Trophoblast cell (in vitro differentiated cells and primary cell): ENCODE measurements at regions not wholly inside any gene's neighbourhood (a gene's known extent, or its start where the extent isn't known, plus 50 kb on each side); places are given as distances from the start of the nearest gene placed in this dataset.

Experiments
- DNase-seq, 2 donors: peaks; one replicate each; pipeline ENCODE4 v3.0.0-alpha.2; 2016
- H2AFZ ChIP-seq: 2 replicates; pipeline ENCODE4 v1.6.1; 2013; ENCODE audit warnings: low read length, moderate library complexity, mild to moderate bottlenecking; ENCODE audit not compliant: insufficient read depth, poor library complexity
- H2AK5ac ChIP-seq: 2 replicates; pipeline ENCODE4 v1.6.1; 2013; ENCODE audit warnings: mild to moderate bottlenecking, low read length
- H2BK120ac ChIP-seq: 2 replicates; pipeline ENCODE4 v1.6.1; 2013; ENCODE audit warnings: low read length, mild to moderate bottlenecking, moderate library complexity; ENCODE audit not compliant: insufficient read depth, poor library complexity
- H2BK12ac ChIP-seq: 2 replicates; pipeline ENCODE4 v1.6.1; 2013; ENCODE audit warnings: mild to moderate bottlenecking, low read length, moderate library complexity
- H2BK5ac ChIP-seq: 2 replicates; pipeline ENCODE4 v1.6.1; 2013; ENCODE audit warnings: low read length, low read depth, moderate library complexity, mild to moderate bottlenecking; ENCODE audit not compliant: poor library complexity
- H3K14ac ChIP-seq: 2 replicates; pipeline ENCODE4 v1.6.1; 2013; ENCODE audit warnings: mild to moderate bottlenecking, low read length
- H3K18ac ChIP-seq: 2 replicates; pipeline ENCODE4 v1.6.1; 2013; ENCODE audit warnings: mild to moderate bottlenecking, low read length
- H3K23ac ChIP-seq: 2 replicates; pipeline ENCODE4 v1.6.1; 2013; ENCODE audit warnings: low read length
- H3K27ac ChIP-seq: 2 replicates; pipeline ENCODE4 v1.5.1; 2013; ENCODE audit warnings: low read depth, mild to moderate bottlenecking, inconsistent platforms, low read length, moderate library complexity
- H3K27me3 ChIP-seq: 2 replicates; pipeline ENCODE4 v1.6.1; 2013; ENCODE audit warnings: inconsistent platforms, mild to moderate bottlenecking, low read length, moderate library complexity; ENCODE audit not compliant: insufficient read depth
- H3K36me3 ChIP-seq, 2 experiments: 1 replicate in 1 of 2; 2 replicates in 1 of 2; pipeline ENCODE4 v1.6.1; 2013; ENCODE audit warnings: low read length in 2 of 2, mild to moderate bottlenecking in 2 of 2, moderate library complexity in 1 of 2; ENCODE audit not compliant: insufficient read depth in 2 of 2, control insufficient read depth in 1 of 2
- H3K4ac ChIP-seq: 2 replicates; pipeline ENCODE4 v1.6.1; 2013; ENCODE audit warnings: low read depth, mild to moderate bottlenecking, low read length, moderate library complexity
- H3K4me1 ChIP-seq, 2 experiments: 1 replicate in 1 of 2; 2 replicates in 1 of 2; pipeline ENCODE4 v1.6.1; 2013; ENCODE audit warnings: low read length in 2 of 2, mild to moderate bottlenecking in 2 of 2, moderate library complexity in 1 of 2; ENCODE audit not compliant: insufficient read depth in 2 of 2, control insufficient read depth in 1 of 2
- H3K4me2 ChIP-seq: 2 replicates; pipeline ENCODE4 v1.6.1; 2013; ENCODE audit warnings: inconsistent platforms, mild to moderate bottlenecking, low read length, moderate library complexity
- H3K4me3 ChIP-seq: 2 replicates; pipeline ENCODE4 v1.5.1; 2013; ENCODE audit warnings: mild to moderate bottlenecking, low read depth, low read length, inconsistent platforms
- H3K79me1 ChIP-seq: one replicate; pipeline ENCODE4 v1.6.1; 2013; ENCODE audit warnings: low read length
- H3K79me2 ChIP-seq: 2 replicates; pipeline ENCODE4 v1.6.1; 2013; ENCODE audit warnings: low read length, mild to moderate bottlenecking; ENCODE audit not compliant: control insufficient read depth, insufficient read depth, poor library complexity
- H3K9ac ChIP-seq: 2 replicates; pipeline ENCODE4 v1.6.1; 2013; ENCODE audit warnings: mild to moderate bottlenecking, low read length
- H3K9me3 ChIP-seq: 2 replicates; pipeline ENCODE4 v1.6.1; 2013; ENCODE audit warnings: low read depth, mild to moderate bottlenecking, control low read depth, inconsistent platforms, low read length; ENCODE audit not compliant: insufficient read depth
- H4K12ac ChIP-seq: 2 replicates; pipeline ENCODE4 v1.6.1; 2013; ENCODE audit warnings: low read depth, mild to moderate bottlenecking, low read length, moderate library complexity
- H4K8ac ChIP-seq: 2 replicates; pipeline ENCODE4 v1.6.1; 2013; ENCODE audit warnings: low read depth, mild to moderate bottlenecking, low read length, moderate library complexity
- H4K91ac ChIP-seq: one replicate; pipeline ENCODE4 v1.6.1; 2013; ENCODE audit warnings: low read depth, mild to moderate bottlenecking, low read length, moderate library complexity
- WGBS: extraction: QIAGEN DNeasy Blood & Tissue Kit; methylation state at CpG from one replicate; pipeline ENCODE4 v1.1.7; 2013; ENCODE audit warnings: missing lambda C conversion rate; ENCODE audit not compliant: insufficient read length, insufficient coverage; ENCODE audit errors: extremely low coverage; 5-methylcytosine and 5-hydroxymethylcytosine counted together

- Histone ChIP-seq H3K9me3 (no peaks in the 10 kb centered on the region), H2AK5ac (no peak overlapping the region), H3K4me2 (no peak overlapping the region), H3K4ac (no peak overlapping the region), H3K79me2 (no peaks in the 10 kb centered on the region), H3K18ac (no peak overlapping the region), H2AFZ (no peak overlapping the region), H3K36me3 (no peaks in the 10 kb centered on the region), H4K8ac (no peak overlapping the region), H3K79me1 (no peaks in the 10 kb centered on the region), H2BK5ac (no peak overlapping the region), H3K23ac (no peak overlapping the region), H2BK12ac (no peak overlapping the region), H3K27ac (no peak overlapping the region), H2BK120ac (no peak overlapping the region), H3K14ac (no peak overlapping the region), H4K91ac (no peak overlapping the region), H3K9ac (no peak overlapping the region), H3K27me3 (no peaks in the 10 kb centered on the region), H3K4me3 (no peak overlapping the region), H4K12ac (no peak overlapping the region), H3K4me1 (no peaks in the 10 kb centered on the region)
- no CpG with 5 or more reads among the region's 10 CpGs for WGBS
- no peak for DNase-seq
Observed at GRCh38 chr11:64458997-64459396, 96.7 kb upstream of the SLC22A11 start.

DNA sequence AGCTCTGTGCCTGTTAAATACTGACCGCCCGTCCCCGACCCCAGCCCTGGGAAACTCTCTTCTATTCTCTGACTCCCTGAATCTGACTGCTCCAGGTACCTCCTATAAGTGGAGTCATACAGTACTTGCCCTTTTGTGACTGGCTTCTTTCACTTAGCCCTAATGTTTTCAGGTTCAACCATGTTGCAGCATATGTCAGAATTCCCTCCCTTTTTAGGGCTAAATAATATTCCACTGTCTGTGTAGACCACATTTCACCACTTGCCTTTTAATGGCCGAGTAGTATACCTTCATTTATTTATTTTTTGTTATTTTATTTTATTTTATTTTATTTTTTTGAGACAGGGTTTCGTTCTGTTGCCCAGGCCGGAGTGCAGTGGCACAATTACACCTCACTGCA is 96.1 kb upstream of the SLC22A11 start:
- H3K4me3 ChIP-seq = no peak overlapping the region
- no CpG with 5 or more reads among the region's 6 CpGs for WGBS

DNA sequence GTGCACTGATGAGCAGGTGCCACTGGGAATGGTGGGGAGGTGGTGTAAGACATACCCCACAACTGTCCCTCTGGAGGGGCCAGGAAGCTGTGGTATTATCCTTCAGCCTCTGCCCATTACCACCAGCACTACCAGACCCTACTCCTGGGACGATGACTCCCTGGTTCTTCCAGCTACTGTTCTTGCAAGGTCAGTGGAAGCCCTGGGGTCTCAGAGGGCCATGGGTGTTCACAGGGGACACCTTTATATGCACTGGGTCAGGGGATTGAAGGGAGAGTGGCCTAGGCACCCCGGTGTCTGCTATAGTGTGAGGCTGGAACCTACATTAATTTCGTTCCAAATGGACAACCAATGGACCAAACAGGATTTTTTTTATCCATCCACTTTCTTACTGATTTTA is 94.7 kb upstream of the SLC22A11 start:
- Histone ChIP-seq H2AK5ac (no peak overlapping the region), H3K4me2 (no peak overlapping the region), H2BK120ac (no peak overlapping the region), H4K91ac (no peak overlapping the region), H3K23ac (no peak overlapping the region), H4K8ac (no peak overlapping the region), H2BK5ac (no peak overlapping the region), H3K4ac (no peak overlapping the region), H3K79me1 (no peaks in the 10 kb centered on the region), H3K36me3 (no peaks in the 10 kb centered on the region), H3K18ac (no peak overlapping the region), H3K27ac (no peak overlapping the region), H2AFZ (no peak overlapping the region), H4K12ac (no peak overlapping the region), H3K9ac (no peak overlapping the region), H3K14ac (no peak overlapping the region), H3K79me2 (no peaks in the 10 kb centered on the region), H2BK12ac (no peak overlapping the region), H3K9me3 (no peaks in the 10 kb centered on the region), H3K4me3 (no peak overlapping the region), H3K27me3 (no peaks in the 10 kb centered on the region), H3K4me1 (no peaks in the 10 kb centered on the region)
- DNase-seq = no peak
- WGBS = no CpG with 5 or more reads among the region's 3 CpGs

More for the DNA sequence above, 96.1 kb upstream of the SLC22A11 start:
- Histone ChIP-seq H4K12ac (no peak overlapping the region), H3K23ac (no peak overlapping the region), H3K27me3 (no peaks in the 10 kb centered on the region), H3K18ac (no peak overlapping the region), H3K9me3 (no peaks in the 10 kb centered on the region), H3K14ac (no peak overlapping the region), H3K27ac (no peak overlapping the region), H2BK5ac (no peak overlapping the region), H4K91ac (no peak overlapping the region), H2AK5ac (no peak overlapping the region), H3K36me3 (no peaks in the 10 kb centered on the region), H2AFZ (no peak overlapping the region), H3K79me2 (no peaks in the 10 kb centered on the region), H3K4me1 (no peaks in the 10 kb centered on the region), H3K4ac (no peak overlapping the region), H4K8ac (no peak overlapping the region), H3K9ac (no peak overlapping the region), H2BK12ac (no peak overlapping the region), H3K4me2 (no peak overlapping the region), H3K79me1 (no peaks in the 10 kb centered on the region), H2BK120ac (no peak overlapping the region)
- no peak for DNase-seq

DNA sequence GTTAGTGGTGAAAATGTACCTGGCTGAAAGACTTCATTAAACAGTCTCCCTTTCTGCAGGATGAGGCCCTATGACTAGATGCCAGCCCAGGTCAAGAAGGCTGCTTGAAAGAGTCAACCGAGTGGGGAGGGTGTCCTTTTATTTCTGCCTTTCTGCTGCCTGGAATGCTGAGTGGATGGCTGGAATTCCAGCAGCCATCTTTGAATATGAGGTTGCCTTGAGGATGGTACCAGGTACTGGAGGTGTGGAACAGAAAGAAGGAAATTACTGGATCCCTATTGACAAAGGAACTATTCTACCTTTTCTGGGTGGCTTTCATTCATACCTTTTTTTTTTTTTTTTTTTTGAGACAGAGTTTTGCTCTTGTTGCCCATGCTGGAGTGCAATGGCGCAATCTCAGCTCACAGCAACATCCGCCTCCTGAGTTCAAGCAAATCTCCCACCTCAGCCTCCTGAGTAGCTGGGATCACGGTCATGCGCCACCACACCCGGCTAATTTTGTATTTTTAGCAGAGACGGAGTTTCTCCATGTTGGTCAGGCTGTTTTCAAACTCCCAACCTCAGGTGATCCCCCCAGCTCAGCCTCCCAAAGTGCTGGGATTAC is 89.5 kb upstream of the SLC22A11 start:
- no peak overlapping the region for H4K12ac ChIP-seq
- no peak overlapping the region for H4K91ac ChIP-seq
- no peaks in the 10 kb centered on the region for H3K27me3 ChIP-seq
- H3K4ac ChIP-seq = no peak overlapping the region
- no peak overlapping the region for H2AFZ ChIP-seq
- no peak overlapping the region for H3K4me2 ChIP-seq
- H3K23ac ChIP-seq = no peak overlapping the region
- no peaks in the 10 kb centered on the region for H3K79me2 ChIP-seq
- no peak for DNase-seq
- H3K4me3 ChIP-seq = no peak overlapping the region
- H3K9ac ChIP-seq = no peak overlapping the region
- no peaks in the 10 kb centered on the region for H3K4me1 ChIP-seq
- H3K36me3 ChIP-seq = no peaks in the 10 kb centered on the region
- H2BK5ac ChIP-seq = no peak overlapping the region
- WGBS = no CpG with 5 or more reads among the region's 7 CpGs
- no peak overlapping the region for H2BK120ac ChIP-seq
- no peak overlapping the region for H3K18ac ChIP-seq
- no peak overlapping the region for H3K27ac ChIP-seq
- no peak overlapping the region for H2AK5ac ChIP-seq
- H4K8ac ChIP-seq = no peak overlapping the region
- H2BK12ac ChIP-seq = no peak overlapping the region
- no peaks in the 10 kb centered on the region for H3K79me1 ChIP-seq
- no peak overlapping the region for H3K14ac ChIP-seq
- no peaks in the 10 kb centered on the region for H3K9me3 ChIP-seq
